NCI-H146 (cell line): ENCODE measurements at regions not wholly inside any gene's neighbourhood (a gene's known extent, or its start where the extent isn't known, plus 50 kb on each side); places are given as distances from the start of the nearest gene placed in this dataset.

Experiments
- DNase-seq: peaks from one replicate; lab custom pipeline; 2025; lab: John Stamatoyannopoulos, UW

DNA sequence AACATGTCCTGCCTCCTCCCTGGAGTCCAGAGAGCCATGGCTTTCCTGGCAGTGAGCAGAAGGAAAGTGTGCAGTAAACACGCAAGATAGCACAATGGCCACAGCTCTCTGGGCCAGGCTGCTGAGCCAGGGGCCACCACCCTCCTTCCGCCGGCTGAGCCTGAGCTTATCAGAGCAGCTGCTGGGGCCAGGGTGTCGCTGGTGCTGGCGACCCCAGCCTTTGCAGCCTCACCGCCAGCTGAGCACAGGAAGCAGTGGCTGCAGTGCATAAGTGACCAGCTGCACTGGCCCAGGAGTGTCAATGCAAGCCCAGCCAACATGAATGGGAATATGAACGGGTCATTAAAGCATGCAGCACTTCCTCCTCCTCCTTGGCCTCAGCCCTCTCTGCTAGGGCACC lies 172.0 kb downstream of the ZFP36L2 start:
- peak; percentile 64 for DNase-seq

DNA sequence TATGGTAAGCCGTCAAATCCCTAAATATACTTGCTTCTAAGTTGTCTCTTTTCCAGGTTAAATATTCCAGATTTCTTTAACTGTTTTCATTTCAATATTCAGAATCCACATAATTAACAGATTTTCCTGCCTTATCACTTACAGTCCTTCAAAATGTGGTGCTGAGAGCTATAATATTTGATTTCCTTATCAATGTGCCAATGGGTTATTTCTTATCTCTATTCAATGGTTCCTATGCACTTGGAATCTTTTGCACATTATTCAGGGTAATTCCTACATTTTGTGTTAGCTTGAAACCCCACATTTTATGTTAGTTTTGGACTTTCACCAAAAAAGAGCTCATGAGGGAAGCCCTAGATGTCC lies 173.5 kb downstream of the ZFP36L2 start:
- no peak for DNase-seq

DNA sequence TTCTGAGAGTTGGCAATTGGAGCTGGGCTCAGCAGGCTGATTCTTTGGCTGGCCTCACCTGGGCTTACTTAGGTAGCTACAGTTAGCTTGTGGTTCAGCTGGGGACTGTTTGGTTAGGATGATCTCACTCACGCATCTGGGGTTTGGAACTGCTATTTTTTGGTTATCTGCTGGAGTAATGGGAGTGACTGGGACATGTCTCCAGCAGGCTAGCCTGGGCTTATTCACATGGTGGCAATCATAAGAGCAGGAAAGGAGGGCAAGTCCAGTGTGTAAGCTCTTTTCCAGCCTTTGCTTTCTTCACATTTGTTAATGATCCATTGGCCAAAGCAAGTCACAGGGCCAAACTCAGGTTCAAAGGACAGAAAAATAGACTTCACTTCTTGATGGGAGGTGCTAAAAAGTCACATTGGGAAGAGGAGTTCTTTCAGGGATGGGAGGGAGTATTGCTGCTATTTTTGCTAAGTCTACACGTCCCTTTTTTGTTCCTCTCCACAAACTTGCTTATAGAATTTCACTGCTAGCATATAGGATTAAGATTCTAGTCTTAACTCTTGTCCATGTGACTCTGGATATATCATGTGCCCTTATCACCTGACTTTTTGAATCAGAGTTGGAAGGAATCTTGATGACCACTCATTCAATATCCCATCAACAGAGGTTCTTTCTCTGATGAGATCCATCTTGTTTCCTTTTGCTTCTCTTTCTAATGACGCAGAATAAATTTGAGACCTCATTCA lies 174.0 kb downstream of the ZFP36L2 start:
- DNase-seq: no peak

DNA sequence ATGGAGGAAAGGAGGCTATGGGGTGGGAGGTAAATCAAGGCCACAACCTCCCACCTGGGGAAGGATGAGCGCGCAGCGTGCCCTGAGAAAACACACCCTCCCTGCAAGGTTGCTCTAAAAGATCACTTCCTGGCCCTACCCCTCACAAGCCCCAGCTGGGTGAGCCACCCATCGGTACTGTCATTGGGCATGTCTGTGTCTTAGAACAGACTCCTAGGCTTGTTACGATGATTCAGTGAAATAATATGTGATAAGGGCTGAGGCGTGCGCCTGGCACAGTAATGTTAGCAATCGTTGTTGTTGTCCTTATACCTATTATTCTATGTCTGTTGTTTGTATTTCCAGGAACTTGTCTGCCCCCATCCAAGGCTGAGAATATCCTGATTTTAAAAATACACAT lies 175.1 kb downstream of the ZFP36L2 start:
- DNase-seq: no peak

DNA sequence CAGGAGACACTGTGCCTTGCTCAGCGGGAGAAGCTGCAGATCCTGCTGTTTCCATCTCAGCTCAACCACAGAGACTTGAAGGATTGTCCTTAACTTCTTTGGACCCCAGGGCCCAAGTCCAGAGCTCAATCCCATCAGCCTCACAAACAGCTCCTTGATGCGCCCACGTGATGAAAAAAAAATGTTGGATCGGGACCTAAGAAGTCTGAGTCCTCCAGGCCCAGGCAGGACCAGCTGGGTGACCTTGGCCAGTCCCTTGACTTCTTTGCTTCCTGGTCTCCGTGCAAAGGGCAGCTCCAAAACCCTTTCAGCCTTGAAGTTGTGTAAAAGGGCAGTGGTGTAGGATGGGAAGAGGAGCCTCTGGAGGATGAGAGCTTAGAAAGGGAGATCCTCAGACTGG lies 175.5 kb downstream of the ZFP36L2 start:
- no peak for DNase-seq

DNA sequence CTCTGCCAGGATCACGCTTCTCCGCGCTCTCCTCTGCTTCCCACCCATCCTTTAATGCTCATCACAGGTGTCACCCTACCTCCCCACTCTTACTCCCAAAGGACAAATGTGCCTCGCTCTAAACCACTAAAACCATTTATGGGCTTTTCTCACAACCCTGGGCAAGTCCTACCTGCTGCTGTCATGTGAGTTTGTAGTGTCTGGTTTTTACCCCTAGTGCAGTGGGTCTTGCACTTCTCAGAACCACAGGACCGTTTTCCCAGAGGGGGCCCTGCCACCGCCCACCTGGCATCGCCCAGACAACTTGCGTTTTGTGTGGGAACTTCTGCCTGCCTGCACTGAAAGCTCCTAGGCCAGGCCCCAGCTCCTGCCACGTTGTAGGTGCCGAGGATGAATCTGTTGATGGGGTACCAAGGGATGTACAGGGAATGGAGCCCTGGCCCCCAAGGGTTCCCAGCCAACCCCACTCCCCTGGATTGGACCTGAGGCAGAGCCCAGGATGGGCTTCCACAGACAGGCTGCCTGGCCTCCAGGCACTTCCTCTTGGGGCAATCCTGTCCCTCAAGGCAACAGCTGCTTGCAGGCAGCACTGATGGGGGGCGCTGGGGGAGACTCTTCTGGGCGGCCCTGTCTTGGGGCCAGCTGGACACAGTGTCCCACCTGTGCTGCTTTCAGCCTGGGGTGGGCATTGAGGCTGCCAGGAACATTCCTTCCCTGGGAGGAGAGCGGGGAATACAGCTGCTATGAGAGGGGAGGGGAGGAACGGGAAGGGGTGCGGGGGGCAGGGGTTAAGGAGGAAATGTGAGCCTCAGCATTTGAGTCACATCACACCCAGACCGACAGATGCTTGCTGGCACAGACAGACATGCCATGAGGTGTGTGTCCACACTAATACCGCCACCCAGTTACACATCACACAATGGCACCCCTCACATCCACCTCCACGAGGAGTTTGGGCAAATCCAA lies 176.3 kb downstream of the ZFP36L2 start:
- DNase-seq: no peak

DNA sequence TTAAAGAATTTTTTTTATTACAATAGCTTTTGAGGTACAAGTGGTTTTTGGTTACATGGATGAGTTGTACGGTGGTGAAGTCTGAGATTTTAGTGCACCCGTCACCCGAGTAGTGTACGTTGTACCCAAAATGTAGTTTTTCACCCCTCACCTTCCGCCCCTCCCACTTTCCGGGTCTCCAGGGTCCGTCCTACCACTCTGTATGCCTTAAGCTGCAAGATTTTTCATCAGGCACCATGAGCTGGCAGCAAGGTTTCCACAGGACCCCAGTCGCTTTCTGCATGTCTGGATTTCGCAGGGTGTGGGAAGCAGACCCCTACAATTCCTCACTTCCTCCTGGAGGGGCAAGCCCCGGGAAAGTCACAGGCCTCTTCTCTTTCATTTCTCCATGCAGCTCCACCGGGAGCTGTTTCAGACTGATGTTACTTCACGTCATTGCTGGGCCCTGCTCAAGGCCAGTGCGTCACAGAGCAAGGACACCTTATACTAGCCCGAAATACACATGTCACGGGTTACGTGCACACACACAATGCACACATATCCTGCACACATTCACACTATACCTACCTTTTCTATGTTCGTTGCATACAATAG lies 179.1 kb downstream of the ZFP36L2 start:
- no peak for DNase-seq

DNA sequence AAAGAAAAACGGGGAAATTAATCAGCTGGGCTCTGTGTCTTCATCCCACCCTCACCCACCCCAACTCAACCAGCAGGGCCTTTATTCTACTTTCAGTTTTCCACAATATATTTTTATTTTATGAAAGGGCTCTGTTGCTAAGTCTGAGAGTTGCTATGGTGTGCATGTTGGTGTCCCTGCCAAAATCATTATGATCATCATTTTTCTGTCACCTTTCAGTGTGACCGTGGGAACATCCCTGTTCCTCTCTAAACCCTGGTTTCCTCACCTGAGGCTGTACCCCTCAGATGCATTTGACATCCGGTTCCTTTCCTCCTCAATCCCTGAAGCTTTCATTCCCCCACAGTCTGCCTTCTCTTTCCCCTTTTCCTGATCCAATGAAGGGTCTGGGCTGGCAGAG lies 180.5 kb downstream of the ZFP36L2 start:
- no peak for DNase-seq

DNA sequence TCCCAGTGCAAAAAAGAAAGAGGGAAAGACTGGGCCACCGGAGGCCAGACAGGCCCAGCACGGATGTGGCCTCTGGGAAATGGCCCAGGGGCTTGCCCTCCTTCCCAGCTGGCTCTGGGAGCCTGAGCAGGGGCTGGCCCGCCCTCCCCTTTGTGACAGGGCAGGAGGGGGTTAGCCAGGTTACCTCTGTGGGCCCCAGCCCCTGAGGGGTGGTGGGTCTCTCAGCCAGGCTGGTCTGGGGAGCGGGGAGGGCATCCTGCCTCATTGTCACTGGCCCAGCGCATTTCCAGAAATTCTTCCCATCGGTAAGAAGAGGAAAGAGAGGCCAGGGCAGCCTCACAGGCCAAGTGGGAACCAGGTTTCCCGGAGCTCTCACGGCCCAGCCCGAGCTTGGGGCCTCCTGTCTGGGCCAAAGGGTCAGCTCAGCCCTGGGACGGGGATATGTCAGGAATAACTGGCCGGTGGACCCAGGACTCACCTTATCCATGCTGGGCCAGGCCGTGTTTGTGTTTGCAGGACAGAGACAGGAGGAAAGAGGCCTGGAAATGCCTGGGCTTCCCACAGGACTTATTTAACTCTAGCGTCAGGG lies 182.2 kb downstream of the ZFP36L2 start:
- DNase-seq: no peak

DNA sequence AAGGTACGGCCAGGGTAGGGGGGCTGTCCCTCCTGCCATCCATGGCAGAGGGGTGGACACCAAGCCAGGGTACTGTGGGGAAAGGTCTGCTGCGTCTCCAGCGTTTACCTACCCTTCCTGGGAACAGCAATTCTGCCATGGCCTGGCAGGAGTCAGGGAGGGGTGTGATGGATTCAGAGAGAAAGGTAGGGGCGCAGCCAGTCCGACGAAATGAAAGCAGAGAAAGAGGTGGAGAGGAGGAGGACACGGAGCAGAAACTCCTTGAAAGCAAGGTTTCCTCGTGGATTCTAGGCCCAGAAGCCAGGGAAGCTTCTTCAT lies 182.9 kb downstream of the ZFP36L2 start:
- no peak for DNase-seq

DNA sequence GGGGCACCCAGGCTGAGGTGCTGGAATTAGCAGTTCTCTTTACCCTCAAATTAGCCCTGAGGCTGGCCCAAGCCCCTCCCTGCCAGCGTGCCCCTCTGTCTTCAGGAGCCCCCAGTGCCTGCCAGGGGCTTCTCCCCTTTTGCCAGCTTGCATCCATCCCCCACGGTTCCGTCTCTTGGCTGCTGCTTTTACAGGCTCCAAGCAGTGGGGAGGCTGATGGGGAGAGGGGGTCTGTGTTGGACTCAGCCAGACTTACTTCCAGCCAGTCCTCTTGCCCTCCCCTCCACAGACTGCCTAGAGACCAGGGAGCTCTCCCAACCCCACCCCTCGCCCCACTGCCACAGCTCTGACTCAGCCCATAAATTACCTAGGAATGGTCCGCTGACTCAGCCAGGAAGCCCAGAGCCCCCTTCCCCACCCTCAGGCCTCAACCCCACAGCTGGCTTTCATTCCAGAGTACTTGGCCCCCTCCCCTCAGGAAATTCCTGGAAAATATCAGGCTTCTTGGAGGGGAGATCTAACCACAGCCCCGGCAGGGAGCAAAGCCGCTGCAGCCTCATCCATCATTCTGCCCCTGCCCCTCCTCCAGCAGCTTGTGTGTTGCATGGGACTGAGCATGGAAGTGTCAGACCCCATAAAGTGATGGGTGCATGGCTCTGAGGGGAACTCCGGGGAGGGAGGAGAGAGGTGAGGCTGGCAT lies 184.6 kb downstream of the ZFP36L2 start:
- DNase-seq: no peak

DNA sequence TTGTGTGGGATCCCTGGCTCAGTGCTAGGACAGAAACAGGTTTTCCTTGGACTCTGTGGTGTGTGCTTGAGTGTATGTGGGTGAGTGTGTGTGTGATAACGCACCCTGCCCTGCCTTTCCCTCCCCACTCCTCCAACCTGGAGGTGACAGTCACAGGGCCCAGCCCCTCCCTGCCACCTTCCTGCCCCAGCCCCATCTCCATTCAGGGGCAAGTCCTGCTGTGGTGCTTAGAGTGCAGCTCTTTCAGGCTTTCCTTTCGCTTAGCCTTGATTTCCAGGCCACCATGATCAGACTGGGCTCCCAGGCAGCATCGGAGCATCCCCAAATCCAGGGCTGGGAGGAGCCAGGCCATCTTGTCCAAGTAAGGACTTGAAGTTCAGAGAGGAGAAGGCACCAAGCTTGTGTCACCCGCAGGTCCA lies 185.2 kb downstream of the ZFP36L2 start:
- DNase-seq: no peak

DNA sequence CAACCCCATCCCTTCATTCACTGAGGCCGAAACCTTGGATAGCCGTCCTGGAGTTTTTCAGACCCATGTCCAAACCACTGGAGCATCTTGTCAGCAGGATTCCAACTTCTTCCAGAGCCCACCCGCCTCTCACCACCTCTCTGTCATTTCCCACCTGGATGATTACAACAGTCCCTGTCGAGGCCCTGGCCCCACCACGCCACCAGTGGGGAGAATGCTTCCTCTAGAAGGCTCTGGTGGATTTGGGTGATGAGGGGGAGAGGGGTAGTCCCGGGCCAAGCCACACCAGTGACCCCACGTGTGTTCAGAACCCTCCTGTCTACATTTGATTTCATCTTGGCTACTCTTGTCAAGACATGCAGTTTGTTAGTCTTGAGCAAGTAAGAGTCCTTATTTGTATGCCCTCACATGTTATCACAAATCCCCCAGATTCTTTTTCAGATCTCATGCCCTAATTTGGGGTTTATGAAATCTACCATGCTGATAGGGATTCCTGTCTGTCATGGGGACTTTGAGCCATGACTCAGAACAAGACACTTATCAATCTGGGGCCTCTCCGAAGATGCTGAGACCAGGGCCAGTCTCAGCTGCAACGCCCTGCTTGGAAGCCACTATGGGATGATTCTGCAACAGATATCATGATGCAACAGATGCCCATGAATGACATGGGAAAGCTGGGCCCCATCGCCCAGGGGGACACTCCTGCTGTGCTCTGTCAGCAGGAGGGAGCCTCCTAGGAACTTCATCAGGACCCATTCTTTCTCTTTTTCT lies 186.1 kb downstream of the ZFP36L2 start:
- no peak for DNase-seq

DNA sequence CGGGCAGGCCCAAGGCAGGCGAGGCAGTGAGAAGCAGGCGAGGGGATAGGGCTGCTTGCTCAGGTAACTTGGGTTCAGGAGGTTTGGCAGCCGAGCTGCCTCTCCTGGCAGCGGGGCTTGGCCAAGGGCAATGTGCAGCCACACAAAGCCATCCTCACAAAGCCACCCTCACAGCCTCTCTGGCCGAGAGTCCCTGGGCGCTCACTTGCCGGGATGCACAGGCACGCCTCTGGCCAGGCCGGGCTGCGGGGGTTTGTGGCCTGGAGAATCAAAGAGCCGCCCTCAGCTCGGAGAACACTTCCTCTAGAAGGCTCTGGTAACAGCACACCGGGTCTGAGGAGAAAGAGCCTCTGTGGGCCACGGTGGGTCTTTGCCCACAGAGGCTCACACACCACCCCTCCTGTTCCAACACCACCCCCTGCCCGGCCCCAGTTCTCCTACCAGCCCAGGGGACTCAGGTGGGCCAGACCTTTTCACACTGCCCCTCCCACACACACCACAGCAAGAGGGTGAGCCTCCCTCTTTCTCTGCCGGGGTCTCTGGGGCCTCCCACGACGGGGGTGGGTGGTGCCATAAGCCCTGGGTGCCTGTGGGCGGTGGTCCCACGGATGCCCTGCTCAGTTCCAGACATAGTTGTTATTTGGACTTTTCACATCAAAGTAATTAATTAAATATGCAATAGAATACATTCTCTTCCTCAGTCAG lies 186.9 kb downstream of the ZFP36L2 start:
- DNase-seq: no peak

DNA sequence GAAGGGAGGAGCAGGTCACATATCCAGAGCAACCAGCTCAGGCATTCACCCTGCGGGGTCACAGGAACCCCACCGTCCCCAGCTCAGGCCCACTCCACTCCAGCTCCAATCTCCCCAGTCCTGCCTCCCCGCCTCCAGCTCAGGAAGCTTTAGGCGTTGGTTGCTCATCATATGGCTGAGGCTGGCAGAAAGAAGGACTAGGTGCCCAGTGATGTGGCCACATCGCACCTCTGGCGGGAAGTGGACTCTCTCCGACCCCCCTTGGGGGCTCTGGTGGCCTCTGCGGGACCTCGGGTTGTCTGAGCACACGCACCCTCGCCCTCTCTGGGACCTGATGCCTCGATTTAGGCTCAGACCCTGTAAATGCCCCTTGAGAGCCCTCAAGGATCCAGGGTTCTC lies 187.7 kb downstream of the ZFP36L2 start:
- no peak for DNase-seq

DNA sequence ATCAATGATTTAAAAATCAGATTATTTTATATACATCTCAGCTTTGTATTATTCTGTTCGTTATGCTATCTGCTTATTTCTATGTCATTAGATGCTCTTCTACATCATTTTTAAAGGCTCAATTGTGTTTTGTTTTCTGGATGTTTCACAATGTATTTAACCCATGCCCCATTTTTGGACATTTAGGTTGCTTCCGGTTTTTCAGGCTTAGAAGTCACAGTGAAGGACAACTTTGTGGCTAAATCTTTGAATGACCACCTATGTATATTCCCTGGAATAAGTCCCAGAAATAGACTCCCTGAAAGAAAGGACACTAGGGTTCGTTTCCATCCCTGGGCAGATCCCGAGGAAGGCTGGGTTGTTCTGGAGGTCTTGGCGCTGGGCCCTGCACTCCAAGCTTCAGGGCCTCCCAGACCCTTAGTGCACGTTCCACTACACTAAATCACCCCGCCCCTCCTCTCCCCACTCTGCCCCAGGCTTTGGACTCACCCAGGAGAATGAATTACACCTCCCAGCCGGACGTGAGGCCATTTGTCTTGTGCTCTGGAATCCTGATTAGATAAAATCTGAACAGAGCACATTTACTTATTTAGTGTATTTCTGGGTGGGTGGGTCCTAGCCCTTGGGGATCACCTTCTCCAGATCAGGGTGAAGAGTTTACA lies 188.2 kb downstream of the ZFP36L2 start:
- DNase-seq: no peak

DNA sequence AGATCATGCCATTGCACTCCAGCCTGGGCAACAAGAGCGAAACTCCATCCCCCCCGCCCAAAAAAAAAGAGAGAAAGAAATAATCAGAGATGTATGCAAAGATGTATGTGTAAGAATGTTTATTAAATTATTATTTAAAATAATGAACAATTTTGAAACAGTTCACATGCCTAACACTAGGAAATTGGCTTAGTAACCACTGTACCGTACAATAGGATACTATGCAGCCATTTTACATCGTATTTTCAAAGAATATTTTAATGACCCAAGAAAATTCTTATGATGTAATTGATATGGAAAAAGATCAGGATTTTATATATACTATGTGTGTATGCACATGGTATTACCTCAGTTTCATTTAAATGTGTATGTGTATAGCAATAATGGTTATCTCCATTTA lies 190.5 kb downstream of the ZFP36L2 start:
- DNase-seq: no peak

DNA sequence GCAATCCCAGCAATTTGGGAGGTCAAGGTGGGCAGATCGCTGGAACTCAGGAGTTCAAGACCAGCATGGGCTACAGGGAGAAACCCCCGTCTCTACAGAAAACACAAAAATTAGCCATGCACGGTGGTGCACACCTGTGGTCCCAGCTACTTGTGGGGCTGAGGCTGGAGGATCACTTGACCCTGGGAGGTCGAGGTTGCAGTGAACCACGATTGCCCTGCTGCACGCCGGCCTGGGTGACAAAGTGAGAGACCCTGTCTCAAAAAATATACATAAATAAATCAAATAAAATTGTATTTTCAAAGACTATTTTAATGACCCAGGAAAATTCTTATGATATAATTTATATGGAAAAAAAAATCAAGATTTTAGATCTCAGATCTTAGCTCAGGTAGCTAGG lies 191.5 kb downstream of the ZFP36L2 start:
- no peak for DNase-seq

DNA sequence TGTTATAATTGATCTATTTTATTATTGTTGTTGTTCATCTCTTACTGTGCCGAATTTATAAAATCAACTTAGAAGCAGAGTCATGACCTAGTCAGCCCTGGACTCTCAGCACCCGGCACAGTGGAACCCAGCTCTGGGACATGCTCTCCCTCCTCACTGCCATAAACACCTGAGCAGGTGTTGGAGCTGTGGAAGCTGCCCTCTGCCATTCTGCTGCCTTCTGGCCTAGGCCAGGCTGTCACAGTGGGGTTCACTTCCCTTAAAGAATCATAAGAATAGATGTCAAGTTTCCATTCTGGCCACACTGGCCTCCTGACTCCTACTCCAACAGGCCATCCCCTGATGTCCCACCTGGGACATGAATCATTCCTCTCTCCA lies 192.2 kb downstream of the ZFP36L2 start:
- DNase-seq: no peak
